Cardiac fibroblast (primary cell): ENCODE measurements at regions not wholly inside any gene's neighbourhood (a gene's known extent, or its start where the extent isn't known, plus 50 kb on each side); places are given as distances from the start of the nearest gene placed in this dataset.
A peak's percentile ranks its signal among the peaks of the same experiment; 100 is the strongest.

Experiments used
- DNase-seq, 2 donors: peaks; one replicate each; pipeline versions ENCODE4 v3.0.0 to v3.0.0-alpha.2; 2010; ENCODE audit warnings: low read depth in 2 of 2
- H3K4me3 ChIP-seq, 2 donors: replicated peaks in 1 of 2; 1 replicate in 1 of 2; 2 replicates in 1 of 2; pipeline ENCODE4 v1.5.1; 2011; ENCODE audit warnings: low read depth in 2 of 2, low read length in 2 of 2, mild to moderate bottlenecking in 2 of 2, moderate library complexity in 1 of 2
- TF ChIP-seq, protein P1 (sequence below): IDR thresholded peaks from one replicate; pipeline ENCODE4 v1.5.1; 2011; ENCODE audit warnings: low read depth, mild to moderate bottlenecking, low read length, inconsistent platforms

DNA sequence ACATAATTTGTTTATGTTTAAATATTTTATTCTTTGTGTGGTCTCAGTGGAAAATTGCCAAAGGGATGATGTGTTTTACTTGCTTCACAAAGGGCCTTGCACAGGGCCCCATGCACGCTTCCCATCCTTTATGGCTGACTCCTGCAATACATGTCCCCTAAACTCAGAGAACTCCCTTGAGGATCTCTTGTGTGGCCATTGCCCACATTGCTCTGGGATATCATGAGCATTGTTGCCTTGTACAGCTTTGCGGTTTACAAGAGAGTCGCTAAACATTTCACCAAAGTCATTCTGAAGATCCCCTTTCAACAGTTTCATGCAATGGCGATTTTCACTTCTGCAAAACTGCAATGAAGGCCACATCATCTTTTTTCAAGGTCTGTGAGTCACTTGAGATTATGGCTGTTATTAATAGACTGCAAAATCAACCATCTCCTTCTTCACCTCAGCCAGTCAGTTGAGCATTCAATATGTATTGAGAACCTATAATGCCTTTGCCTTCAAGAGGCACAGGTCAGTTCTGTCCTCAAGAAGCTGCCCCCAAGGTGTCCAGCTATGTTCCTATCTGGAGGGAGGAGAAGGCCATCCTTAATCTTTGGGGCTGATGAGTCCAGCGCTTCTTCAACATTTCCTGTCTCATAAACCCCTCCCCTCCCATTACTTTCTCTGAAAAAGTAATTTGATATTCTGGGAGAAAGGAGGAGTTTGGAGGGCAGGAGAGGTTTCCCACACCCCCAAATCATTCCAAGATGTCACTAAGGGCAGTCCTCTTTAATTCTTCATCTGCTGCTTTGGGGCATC is 108.1 kb downstream of the CCDC71L start:
- no peak for DNase-seq
- TF ChIP-seq, protein P1, sequence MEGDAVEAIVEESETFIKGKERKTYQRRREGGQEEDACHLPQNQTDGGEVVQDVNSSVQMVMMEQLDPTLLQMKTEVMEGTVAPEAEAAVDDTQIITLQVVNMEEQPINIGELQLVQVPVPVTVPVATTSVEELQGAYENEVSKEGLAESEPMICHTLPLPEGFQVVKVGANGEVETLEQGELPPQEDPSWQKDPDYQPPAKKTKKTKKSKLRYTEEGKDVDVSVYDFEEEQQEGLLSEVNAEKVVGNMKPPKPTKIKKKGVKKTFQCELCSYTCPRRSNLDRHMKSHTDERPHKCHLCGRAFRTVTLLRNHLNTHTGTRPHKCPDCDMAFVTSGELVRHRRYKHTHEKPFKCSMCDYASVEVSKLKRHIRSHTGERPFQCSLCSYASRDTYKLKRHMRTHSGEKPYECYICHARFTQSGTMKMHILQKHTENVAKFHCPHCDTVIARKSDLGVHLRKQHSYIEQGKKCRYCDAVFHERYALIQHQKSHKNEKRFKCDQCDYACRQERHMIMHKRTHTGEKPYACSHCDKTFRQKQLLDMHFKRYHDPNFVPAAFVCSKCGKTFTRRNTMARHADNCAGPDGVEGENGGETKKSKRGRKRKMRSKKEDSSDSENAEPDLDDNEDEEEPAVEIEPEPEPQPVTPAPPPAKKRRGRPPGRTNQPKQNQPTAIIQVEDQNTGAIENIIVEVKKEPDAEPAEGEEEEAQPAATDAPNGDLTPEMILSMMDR = no peak
- no peak overlapping the region for H3K4me3 ChIP-seq

DNA sequence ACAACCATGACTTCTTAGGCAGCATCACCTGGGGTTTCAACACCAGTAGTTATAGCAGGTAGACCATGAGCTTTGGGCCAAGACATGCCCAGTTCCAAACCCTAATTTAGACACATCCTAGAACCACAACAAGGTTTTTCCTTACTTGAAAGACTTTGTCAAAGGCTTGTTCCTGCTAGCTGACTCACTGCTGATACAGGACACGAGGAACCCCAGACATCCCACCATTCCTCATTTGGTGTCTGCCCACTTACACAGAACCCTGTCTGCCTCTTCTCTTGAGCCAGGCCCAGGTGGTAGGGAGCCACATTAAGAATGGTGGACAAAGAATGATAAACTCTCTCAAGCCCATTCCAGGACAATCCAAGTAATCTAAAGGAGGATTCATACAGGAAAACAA is 109.0 kb downstream of the CCDC71L start:
- no peak overlapping the region for H3K4me3 ChIP-seq
- TF ChIP-seq, protein P1 = no peak
- no peak for DNase-seq

- TF ChIP-seq, protein P1 = no peak
- no peak for DNase-seq
- no peak overlapping the region for H3K4me3 ChIP-seq
These were observed 112.5 kb downstream of the CCDC71L start for GRCh38 chr7:106548491-106548890.

DNA sequence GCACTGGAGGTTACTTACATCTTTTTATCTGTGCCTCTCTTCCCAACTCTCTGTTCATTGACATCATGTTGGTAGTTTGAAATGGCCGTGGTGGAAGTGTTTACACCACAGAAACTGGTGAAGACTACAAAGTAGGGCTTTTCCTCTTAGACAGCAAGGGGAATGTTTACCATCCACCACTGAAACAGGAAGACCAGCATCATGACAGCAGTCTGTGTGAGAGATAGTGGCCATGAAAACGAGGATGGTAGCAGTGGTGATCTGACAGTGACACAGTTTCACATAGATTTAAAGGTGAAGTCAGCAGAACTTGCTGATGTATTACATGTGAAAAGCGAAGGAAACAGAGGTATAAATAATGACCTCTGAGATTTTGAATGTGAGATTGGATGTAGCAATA is 115.7 kb downstream of the CCDC71L start:
- no peak overlapping the region for H3K4me3 ChIP-seq
- TF ChIP-seq, protein P1 = no peak
- no peak for DNase-seq

DNA sequence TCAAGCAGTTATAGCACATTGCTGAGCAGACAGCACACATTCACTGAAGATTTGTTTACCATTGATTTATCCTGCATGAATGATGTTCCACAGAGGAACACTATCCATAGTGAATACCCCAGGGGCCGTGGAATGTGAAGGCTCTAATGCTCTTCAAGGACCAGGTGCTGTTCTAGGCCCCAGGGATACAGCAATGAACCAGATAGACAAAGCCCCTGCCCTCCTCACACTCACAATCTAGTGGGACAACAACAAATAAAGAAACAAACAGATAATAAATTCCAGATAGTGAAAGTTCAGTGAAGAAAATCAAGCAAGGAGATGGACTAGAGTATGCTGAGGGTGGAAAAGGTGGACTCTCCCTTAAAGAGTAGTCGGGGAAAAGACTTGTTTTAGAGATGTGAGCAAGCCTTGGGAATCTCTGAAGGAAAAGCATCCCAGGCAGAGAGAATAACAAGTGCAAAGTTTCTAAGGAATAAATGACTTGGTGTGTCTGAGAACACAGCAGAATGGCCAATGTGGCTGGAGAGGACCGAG is 117.7 kb downstream of the CCDC71L start:
- DNase-seq = no peak
- TF ChIP-seq, protein P1 = no peak
- H3K4me3 ChIP-seq = no peak overlapping the region

DNA sequence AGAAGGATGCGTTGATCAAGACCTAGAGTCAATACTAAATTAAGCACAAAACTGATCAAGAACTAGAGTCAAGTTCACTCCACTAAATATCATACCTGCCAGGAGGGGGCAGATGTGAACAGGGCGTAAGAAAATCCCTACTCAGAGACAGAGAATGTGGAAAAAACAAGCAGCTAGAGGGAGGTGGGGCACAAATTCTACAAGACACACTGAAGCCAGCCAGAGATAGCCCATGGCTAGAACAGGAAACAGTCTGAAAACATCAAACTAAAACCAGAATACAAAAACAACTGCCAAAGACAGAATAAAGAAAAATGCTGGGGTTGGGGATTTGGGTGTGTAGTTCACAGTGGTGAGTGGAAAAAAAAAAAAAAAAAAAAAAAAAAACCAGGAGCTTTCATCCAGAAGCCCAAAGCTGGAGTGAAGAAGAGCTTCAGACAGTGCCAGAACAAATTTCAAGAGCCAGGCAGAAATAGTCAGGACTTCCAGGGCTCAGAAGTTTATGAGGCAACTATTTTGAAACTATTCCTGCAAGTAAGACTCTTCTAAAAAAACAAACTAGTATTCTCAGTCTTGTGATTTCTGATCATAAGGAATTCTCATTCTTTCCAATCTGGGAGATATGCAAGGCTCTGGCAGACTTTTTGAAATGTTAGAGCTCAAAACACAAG is 118.3 kb downstream of the CCDC71L start:
- TF ChIP-seq, protein P1 = peak; percentile 70
- H3K4me3 ChIP-seq = no peak overlapping the region
- DNase-seq = peak; percentile 94 to 97
